H9 (cell line): ENCODE measurements at regions not wholly inside any gene's neighbourhood (a gene's known extent, or its start where the extent isn't known, plus 50 kb on each side); places are given as distances from the start of the nearest gene placed in this dataset.

ENCODE experiments used
- DNase-seq: peaks from one replicate; pipeline ENCODE4 v3.0.0-alpha.2; 2017
- H2AFZ ChIP-seq: one replicate; pipeline ENCODE4 v1.6.1; 2013; ENCODE audit warnings: mild to moderate bottlenecking, low read length, control low read depth, moderate library complexity
- H2AK5ac ChIP-seq: 2 replicates; pipeline ENCODE4 v1.6.1; 2013; ENCODE audit warnings: low read length, control low read depth, mixed read lengths; ENCODE audit not compliant: insufficient read length
- H2BK120ac ChIP-seq: one replicate; pipeline ENCODE4 v1.6.1; 2013; ENCODE audit warnings: low read depth, mild to moderate bottlenecking, low read length, control low read depth, inconsistent platforms; ENCODE audit not compliant: poor library complexity, severe bottlenecking
- H2BK12ac ChIP-seq: 2 replicates; pipeline ENCODE4 v1.6.1; 2013; ENCODE audit warnings: low read length, control low read depth, mixed read lengths, low read depth; ENCODE audit not compliant: insufficient read length
- H2BK15ac ChIP-seq: 2 replicates; pipeline ENCODE4 v1.6.1; 2013; ENCODE audit warnings: low read depth, low read length, control low read depth
- H2BK20ac ChIP-seq: one replicate; pipeline ENCODE4 v1.6.1; 2013; ENCODE audit warnings: low read depth, mild to moderate bottlenecking, low read length, control low read depth, inconsistent platforms; ENCODE audit not compliant: poor library complexity, severe bottlenecking
- H2BK5ac ChIP-seq: 2 replicates; pipeline ENCODE4 v1.6.1; 2013; ENCODE audit warnings: low read length, control low read depth, mixed read lengths; ENCODE audit not compliant: insufficient read length
- H3K14ac ChIP-seq: 2 replicates; pipeline ENCODE4 v1.6.1; 2013; ENCODE audit warnings: low read length, control low read depth; ENCODE audit not compliant: insufficient read depth
- H3K18ac ChIP-seq: 2 replicates; pipeline ENCODE4 v1.6.1; 2013; ENCODE audit warnings: low read depth, mild to moderate bottlenecking, mixed read lengths, low read length, control low read depth; ENCODE audit not compliant: insufficient read length
- H3K23ac ChIP-seq: 2 replicates; pipeline ENCODE4 v1.6.1; 2013; ENCODE audit warnings: low read length, control low read depth, mixed read lengths, low read depth; ENCODE audit not compliant: insufficient read length
- H3K23me2 ChIP-seq: 2 replicates; pipeline ENCODE4 v1.6.1; 2013; ENCODE audit warnings: low read depth, mild to moderate bottlenecking, mixed read lengths, low read length, control low read depth; ENCODE audit not compliant: insufficient read length, poor library complexity, severe bottlenecking
- H3K27ac ChIP-seq: 2 replicates; pipeline ENCODE4 v1.5.1; 2013; ENCODE audit warnings: low read length, control low read depth, mixed read lengths, low read depth; ENCODE audit not compliant: insufficient read length
- H3K27me3 ChIP-seq: 2 replicates; pipeline ENCODE4 v1.6.1; 2013; ENCODE audit warnings: low read length, control low read depth, inconsistent platforms; ENCODE audit not compliant: insufficient read depth
- H3K4ac ChIP-seq: 2 replicates; pipeline ENCODE4 v1.6.1; 2013; ENCODE audit warnings: low read depth, mild to moderate bottlenecking, control low read depth, inconsistent platforms, low read length, moderate library complexity
- H3K4me1 ChIP-seq: 2 replicates; pipeline ENCODE4 v1.6.1; 2013; ENCODE audit warnings: low read length, control low read depth, inconsistent platforms; ENCODE audit not compliant: insufficient read depth
- H3K4me2 ChIP-seq: 2 replicates; pipeline ENCODE4 v1.6.1; 2013; ENCODE audit warnings: low read length, control low read depth, mixed read lengths; ENCODE audit not compliant: insufficient read length, insufficient read depth
- H3K56ac ChIP-seq: 2 replicates; pipeline ENCODE4 v1.6.1; 2013; ENCODE audit warnings: low read depth, mild to moderate bottlenecking, mixed read lengths, low read length, control low read depth; ENCODE audit not compliant: insufficient read length
- H3K79me1 ChIP-seq: 2 replicates; pipeline ENCODE4 v1.6.1; 2013; ENCODE audit warnings: low read depth, mild to moderate bottlenecking, moderate library complexity, low read length, control low read depth, inconsistent platforms; ENCODE audit not compliant: insufficient read depth, poor library complexity, severe bottlenecking
- H3K79me2 ChIP-seq: 2 replicates; pipeline ENCODE4 v1.6.1; 2013; ENCODE audit warnings: low read length, control low read depth, inconsistent platforms; ENCODE audit not compliant: insufficient read depth
- H3K9ac ChIP-seq: 2 replicates; pipeline ENCODE4 v1.6.1; 2013; ENCODE audit warnings: low read length, control low read depth, mixed read lengths; ENCODE audit not compliant: insufficient read length; ENCODE audit errors: extremely low read depth
- H3K9me3 ChIP-seq: one replicate; pipeline ENCODE4 v1.6.1; 2013; ENCODE audit warnings: low read depth, low read length, inconsistent platforms; ENCODE audit not compliant: control insufficient read depth
- H3T11ph ChIP-seq: one replicate; pipeline ENCODE4 v1.6.1; 2013; ENCODE audit warnings: mild to moderate bottlenecking, low read length, control low read depth, inconsistent platforms
- H4K20me1 ChIP-seq: one replicate; pipeline ENCODE4 v1.6.1; 2013; ENCODE audit not compliant: control insufficient read depth, insufficient read length, insufficient read depth
- H4K5ac ChIP-seq: 2 replicates; pipeline ENCODE4 v1.6.1; 2013; ENCODE audit warnings: low read depth, mild to moderate bottlenecking, mixed read lengths, low read length, control low read depth; ENCODE audit not compliant: insufficient read length
- H4K8ac ChIP-seq: replicated peaks from 2 replicates; pipeline ENCODE4 v1.6.1; 2013; ENCODE audit warnings: low read length, control low read depth, mixed read lengths, low read depth; ENCODE audit not compliant: insufficient read length
- H4K91ac ChIP-seq: 2 replicates; pipeline ENCODE4 v1.6.1; 2013; ENCODE audit warnings: low read depth, mild to moderate bottlenecking, moderate library complexity, mixed read lengths, low read length, control low read depth; ENCODE audit not compliant: insufficient read length
- H3K27ac Mint-ChIP-seq, 3 experiments: 2 replicates in 2 of 3; 3 replicates in 1 of 3; pipeline ENCODE4 v1.8.0; 2020 to 2021; ENCODE audit warnings: mixed read lengths in 3 of 3, mild to moderate bottlenecking in 1 of 3, moderate library complexity in 1 of 3
- H3K27me3 Mint-ChIP-seq: 2 replicates; pipeline ENCODE4 v1.8.0; 2021; ENCODE audit warnings: low read depth, mild to moderate bottlenecking, moderate library complexity, mixed read lengths
- H3K36me3 Mint-ChIP-seq, 3 experiments: 2 replicates in 2 of 3; 3 replicates in 1 of 3; pipeline ENCODE4 v1.8.0; 2020 to 2021; ENCODE audit warnings: low read depth in 3 of 3, mixed read lengths in 3 of 3; ENCODE audit not compliant: insufficient read depth in 1 of 3
- H3K4me1 Mint-ChIP-seq, 2 experiments: 2 replicates each; pipeline ENCODE4 v1.8.0; 2020; ENCODE audit warnings: mixed read lengths in 2 of 2
- H3K4me3 Mint-ChIP-seq, 2 experiments: 2 replicates in 1 of 2; 3 replicates in 1 of 2; pipeline ENCODE4 v1.8.0; 2020 to 2021; ENCODE audit warnings: mild to moderate bottlenecking in 2 of 2, mixed read lengths in 2 of 2, moderate library complexity in 1 of 2
- H3K9me3 Mint-ChIP-seq, 2 experiments: 2 replicates in 1 of 2; 3 replicates in 1 of 2; pipeline ENCODE4 v1.8.0; 2020; ENCODE audit warnings: mild to moderate bottlenecking in 2 of 2, mixed read lengths in 2 of 2, moderate library complexity in 1 of 2
- WGBS: extraction: QIAGEN DNeasy Blood & Tissue Kit; methylation state at CpG from one replicate; pipeline ENCODE4 v1.1.7; 2013; ENCODE audit warnings: missing lambda C conversion rate, low lambda C conversion rate, mixed read lengths; ENCODE audit not compliant: insufficient read length; ENCODE audit errors: extremely low coverage; 5-methylcytosine and 5-hydroxymethylcytosine counted together
- TF ChIP-seq, protein P1 (sequence below): fragments of 200-600 bp; sonication (generic); conservative IDR thresholded peaks from 3 replicates; pipeline ENCODE4 v1.8.0; 2021; ENCODE audit warnings: antibody characterized with exemption, mild to moderate bottlenecking

DNA sequence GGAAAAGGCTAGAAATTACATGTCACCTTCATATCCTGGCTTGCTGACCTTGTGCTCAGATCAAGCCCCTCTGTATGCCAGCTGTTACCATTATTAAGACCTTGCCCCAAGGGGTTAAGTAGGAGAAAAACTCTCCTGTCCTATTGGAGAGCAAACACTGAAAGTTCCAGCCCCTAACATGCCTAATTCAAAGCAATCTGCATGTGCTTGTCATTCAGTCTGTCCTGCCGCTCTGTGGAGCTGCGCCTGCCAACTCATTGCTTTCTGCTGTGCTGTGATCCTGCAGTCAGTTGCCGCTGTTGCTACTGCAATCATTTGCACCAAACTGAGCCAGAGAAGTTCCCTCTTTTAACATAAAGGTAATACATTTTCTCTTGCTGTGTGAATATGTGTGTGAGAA lies 113.4 kb downstream of the DISP1 start:
- Mint-ChIP-seq H3K9me3 (no peaks in the 10 kb centered on the region), H3K4me1 (peaks cover 29 to 57% of the 10 kb centered on the region in 2 experiments), H3K4me3 (peak overlapping the region; percentile 24 to 80), H3K36me3 (no peaks in the 10 kb centered on the region), H3K27me3 (no peaks in the 10 kb centered on the region), H3K27ac (peak overlapping the region in 2 of 3 experiments; percentile 82 to 95; a peak in 4 of 7 replicates)
- no peak overlapping the region for H2AK5ac ChIP-seq
- DNase-seq = peak; percentile 87
- WGBS = no CpG with 5 or more reads among the region's 3 CpGs
- H2BK15ac ChIP-seq = no peak overlapping the region
- TF ChIP-seq, protein P1, sequence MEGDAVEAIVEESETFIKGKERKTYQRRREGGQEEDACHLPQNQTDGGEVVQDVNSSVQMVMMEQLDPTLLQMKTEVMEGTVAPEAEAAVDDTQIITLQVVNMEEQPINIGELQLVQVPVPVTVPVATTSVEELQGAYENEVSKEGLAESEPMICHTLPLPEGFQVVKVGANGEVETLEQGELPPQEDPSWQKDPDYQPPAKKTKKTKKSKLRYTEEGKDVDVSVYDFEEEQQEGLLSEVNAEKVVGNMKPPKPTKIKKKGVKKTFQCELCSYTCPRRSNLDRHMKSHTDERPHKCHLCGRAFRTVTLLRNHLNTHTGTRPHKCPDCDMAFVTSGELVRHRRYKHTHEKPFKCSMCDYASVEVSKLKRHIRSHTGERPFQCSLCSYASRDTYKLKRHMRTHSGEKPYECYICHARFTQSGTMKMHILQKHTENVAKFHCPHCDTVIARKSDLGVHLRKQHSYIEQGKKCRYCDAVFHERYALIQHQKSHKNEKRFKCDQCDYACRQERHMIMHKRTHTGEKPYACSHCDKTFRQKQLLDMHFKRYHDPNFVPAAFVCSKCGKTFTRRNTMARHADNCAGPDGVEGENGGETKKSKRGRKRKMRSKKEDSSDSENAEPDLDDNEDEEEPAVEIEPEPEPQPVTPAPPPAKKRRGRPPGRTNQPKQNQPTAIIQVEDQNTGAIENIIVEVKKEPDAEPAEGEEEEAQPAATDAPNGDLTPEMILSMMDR = no peak
- no peaks in the 10 kb centered on the region for H4K20me1 ChIP-seq
- no peak overlapping the region for H3K23ac ChIP-seq
- H2BK12ac ChIP-seq = no peak overlapping the region
- H4K8ac ChIP-seq = no peak overlapping the region
- H3K27me3 ChIP-seq = no peaks in the 10 kb centered on the region
- no peak overlapping the region for H3K14ac ChIP-seq
- H4K5ac ChIP-seq = no peak overlapping the region
- H3K79me1 ChIP-seq = no peaks in the 10 kb centered on the region
- H3K4ac ChIP-seq = no peak overlapping the region
- H4K91ac ChIP-seq = no peak overlapping the region
- no peaks in the 10 kb centered on the region for H3K23me2 ChIP-seq
- no peak overlapping the region for H3K18ac ChIP-seq
- H3K9ac ChIP-seq = no peak overlapping the region
- H3K56ac ChIP-seq = no peak overlapping the region
- no peak overlapping the region for H2BK120ac ChIP-seq
- 0 out of 2 replicates have a peak, but pooled peaks cover 2% of the 10 kb centered on the region for H3K4me1 ChIP-seq
- H3K9me3 ChIP-seq = no peaks in the 10 kb centered on the region
- no peak overlapping the region for H2BK20ac ChIP-seq
- no peak overlapping the region for H2AFZ ChIP-seq
- no peak overlapping the region for H2BK5ac ChIP-seq
- H3K27ac ChIP-seq = no peak overlapping the region
- H3K4me2 ChIP-seq = no peak overlapping the region
- H3T11ph ChIP-seq = no peak overlapping the region
- no peaks in the 10 kb centered on the region for H3K79me2 ChIP-seq
